Middle frontal gyrus (tissue), 1 donor: ENCODE measurements at regions not wholly inside any gene's neighbourhood (a gene's known extent, or its start where the extent isn't known, plus 50 kb on each side); places are given as distances from the start of the nearest gene placed in this dataset.

ENCODE experiments used
- DNase-seq: peaks from one replicate; pipeline ENCODE4 v3.0.0-alpha.2; 2015; ENCODE audit warnings: low spot score; ENCODE audit errors: extremely low spot score

DNA sequence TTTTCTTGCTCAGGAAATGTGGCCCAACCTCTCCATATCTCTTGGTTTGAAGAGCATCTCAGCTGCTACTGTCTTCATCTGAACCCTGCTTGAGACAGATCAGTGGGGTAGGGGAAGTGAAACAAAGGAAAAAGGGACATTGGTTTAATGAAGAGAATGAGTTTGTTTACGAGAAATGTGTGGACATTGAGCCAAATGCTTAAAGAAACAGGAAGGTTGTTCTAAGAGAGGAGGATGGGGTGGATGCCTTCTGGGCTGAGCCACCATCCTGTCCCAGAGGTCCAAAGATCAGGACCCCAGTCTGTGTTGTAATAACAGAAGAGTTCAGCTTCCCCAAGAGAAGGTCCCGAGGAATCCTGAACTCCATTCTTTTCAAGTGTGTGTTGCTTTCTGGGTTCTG lies 369.7 kb downstream of the INSC start:
- DNase-seq: no peak

DNA sequence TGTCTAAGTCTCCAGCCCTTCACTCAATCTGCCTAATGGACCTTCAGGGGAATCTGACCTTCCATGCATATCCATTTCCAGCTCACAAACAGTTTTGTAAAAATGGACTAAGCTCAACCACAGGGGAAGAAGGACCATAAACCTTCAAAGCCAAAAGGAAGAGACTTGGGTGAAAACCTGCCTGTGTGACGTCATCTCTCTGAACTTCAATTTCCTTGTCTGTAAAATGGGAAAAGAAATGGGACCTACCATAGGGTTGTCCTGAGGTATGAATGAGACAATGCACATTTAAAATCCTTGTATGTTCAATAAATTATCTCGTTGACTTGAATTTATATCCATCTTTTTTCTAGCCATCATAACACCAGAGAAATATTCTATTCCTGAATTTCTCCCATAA lies 370.7 kb downstream of the INSC start:
- no peak for DNase-seq

DNA sequence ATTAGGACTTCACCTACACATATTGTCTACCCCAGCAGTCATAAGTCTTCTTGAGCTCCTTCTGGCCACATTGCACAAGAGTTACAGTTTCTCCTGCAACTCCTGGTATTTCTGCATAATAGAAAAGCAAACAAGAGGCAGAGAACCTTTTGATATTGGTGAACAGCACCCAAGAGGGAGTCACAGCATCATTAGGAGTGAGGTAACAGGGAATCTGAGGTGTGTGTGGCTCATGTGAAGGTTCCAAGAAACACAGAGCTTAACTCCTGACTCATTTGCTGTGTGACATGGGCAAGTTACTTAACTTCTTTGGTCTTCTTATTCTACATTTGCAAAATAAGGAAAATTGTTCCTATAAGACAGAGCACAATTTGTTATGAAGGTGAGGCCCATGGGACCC lies 374.6 kb downstream of the INSC start:
- no peak for DNase-seq

DNA sequence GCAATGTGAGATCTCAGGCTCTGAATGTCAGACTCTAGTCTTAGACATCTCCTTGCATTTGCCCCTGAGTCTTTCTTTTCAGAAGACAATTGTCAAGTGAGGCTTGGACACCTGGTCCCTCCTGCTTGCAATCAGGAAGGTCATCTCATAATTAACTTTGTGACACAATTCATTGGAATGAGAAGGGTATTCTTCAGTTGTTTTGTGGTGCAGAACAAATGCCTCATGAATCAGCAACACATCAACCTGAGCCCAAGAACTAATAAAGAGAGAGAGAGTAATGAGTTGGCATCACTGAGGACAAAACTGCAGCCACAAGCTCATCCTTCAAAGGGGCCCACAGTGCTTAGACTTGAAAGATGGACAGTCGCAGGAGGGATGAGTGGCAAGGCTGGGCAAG lies 375.8 kb downstream of the INSC start:
- no peak for DNase-seq

DNA sequence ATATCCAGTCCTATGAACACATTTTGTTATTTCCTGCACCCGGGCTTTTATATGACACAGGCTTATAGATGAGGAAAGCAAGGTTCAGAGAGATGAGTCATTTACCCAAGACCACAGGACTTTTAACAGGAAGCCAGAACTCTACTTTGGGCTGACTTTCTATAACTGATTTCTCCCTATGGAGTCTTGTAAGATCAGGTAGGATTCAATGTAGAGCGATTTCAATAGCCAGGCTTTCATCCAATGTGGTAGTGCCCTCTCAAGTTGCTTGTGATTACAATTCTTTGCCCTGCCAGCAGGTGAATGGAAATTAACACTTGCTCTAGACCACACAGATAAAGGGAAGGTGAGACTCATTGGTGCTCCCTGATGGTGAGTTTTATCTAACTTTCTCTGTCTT lies 378.3 kb downstream of the INSC start:
- no peak for DNase-seq

DNA sequence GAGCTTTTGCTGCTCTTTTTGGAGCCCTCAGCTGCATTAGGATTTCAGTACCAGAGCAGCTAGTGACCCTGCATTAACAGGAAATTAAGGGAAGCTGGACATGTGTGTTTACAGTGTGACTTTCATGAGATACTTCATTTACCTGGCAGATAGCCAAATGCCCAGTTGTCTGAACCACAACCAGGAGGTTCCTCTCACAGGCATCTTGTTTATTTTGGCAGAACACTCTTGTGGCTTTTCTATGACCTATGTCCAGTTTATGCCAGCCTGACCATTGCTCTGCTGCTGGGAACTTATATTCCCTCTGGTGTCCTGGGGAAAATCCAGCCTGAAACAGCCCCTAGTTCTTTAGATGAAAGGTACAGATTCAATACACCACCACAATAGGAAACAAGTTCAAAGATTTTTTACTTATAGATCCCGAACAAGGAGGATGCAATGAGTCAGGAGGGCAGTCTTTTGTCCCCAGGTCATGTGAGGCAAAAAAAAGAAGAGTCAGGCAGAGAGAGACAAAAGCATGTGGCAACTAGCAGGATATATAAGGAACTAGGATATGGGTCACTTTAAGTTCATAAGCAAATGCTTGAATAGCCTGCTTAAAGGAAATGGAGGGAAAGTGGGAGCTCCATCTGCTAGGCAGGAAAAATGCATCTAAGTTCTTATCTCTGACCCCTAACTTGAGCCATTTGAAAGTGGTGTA lies 379.3 kb downstream of the INSC start:
- DNase-seq: no peak

DNA sequence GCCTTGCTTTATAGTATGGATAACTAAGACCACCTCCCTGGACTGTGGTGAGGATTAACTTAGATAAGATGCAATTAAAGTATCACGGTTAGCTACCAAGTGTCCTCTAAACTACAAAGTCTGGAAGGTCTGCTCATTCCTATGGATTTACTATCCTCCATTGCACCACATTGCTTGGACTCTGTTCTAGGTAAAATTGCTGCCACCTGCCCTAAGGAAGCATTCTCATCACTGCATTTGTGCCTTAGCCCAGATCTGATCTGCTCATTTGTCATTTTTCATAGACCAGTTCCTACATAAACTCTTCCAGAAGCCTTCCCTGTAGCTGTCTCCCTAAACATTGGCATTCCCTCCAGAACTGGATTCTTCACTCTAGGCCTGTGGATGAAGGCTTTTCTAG lies 380.0 kb downstream of the INSC start:
- DNase-seq: no peak

DNA sequence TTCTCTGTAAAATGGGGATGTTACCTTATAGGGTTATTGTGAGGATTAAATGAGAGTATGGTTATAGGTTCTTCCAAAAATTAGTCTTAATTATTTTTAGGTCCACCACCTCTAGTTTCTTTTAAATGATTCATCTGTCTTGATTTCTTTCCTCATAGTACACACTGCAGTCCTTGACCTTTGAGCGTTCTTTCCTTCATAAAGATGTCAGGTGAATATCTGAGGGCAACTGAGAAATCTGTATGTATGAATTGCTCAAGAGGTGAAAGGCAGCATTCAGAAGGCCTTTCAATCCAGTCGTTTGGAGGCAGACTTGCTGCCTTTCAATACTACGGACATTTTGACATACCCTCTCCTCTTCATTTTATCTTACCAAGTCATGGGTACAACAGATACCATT lies 380.7 kb downstream of the INSC start:
- DNase-seq: no peak

DNA sequence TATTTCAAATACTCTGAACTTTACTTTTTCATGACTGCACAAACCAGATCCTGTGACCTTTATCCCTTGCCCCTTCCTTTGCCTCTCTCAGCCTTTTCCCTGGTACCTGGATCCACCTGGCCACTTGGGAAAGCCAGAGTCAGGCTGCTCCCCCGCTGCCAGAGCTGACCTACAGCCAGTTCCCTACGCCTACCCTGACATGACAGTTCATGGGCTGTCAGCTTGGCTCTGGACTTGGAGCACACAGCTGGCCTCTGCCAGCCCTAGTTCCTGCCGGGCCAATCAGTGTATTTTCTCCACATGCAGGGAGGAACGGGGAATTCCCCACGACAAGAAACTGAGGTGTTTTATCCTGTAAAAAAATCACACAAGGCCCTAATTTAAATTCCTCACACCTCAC lies 382.6 kb downstream of the INSC start:
- DNase-seq: no peak

DNA sequence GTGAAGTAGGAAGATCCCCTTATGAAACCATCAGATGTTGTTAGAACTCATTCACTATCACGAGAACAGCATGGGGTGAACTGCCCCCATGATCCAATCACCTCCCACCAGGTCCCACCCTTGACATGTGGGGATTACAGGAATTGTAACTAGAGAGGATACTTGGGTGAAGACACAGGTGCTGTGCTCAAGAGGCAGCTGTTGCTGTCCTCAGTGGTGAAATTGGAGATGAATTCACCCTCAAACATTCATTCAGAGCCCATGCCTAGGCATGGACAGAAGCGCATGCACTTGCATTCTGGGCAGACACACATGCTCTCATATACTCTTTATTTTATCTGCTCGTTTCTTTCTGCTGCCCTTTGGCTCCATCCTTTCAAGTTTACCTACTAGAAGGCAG lies 385.0 kb downstream of the INSC start:
- no peak for DNase-seq

DNA sequence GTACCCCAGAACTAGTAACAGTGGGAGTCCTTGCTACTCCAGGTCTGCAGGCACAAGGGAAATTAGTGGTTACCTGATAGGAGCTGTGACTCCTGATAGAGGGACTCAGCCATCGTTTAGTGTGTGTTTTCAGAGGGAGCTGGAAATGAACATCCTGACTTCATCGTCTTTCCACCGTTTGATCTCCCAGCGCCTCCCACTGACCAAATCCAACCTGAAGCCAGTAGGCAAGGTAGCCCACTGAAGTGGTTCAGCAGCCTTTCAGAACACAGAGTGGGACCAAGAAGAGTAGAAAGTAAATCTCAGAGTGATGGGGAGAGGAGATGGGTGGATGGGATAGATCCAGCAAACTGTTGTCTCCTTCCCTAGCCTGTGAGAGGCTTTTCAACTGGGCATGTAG lies 385.9 kb downstream of the INSC start:
- DNase-seq: no peak

DNA sequence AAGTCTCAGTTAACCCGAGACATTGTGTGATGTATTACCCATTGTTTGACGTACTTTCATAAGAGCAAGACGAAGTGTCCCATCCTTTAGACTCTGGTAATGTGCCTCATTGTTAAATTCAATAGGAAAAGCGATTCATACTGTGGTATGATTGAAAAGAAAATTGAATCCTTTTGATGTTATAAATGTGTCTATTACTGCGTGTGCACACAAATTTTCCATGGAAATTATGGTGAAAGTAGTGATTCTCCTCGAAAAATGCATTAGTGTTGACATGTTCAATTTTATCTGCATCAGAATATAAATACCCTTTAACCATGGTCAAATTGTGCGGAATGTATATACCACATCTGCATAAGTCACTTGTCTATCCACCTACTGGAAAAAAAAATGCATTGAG lies 386.8 kb downstream of the INSC start:
- no peak for DNase-seq

DNA sequence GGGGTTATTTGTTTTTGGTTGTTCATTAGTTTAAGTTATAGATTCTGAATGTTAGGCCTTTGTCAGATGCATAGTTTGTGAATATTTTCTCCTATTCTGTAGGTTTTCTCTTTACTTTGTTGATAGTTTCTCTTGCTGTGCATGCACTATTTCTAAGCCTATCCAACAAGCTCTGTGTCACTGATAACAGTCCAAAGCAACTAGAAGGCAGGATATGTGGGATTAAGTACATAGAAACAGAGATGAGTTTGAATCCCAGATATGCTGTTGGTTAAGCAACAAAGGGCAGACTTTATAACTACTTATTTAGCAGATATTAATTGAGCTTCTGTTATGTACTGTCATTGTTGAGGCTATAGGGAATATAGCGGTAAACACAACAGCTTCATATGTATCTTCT lies 390.4 kb downstream of the INSC start:
- no peak for DNase-seq

DNA sequence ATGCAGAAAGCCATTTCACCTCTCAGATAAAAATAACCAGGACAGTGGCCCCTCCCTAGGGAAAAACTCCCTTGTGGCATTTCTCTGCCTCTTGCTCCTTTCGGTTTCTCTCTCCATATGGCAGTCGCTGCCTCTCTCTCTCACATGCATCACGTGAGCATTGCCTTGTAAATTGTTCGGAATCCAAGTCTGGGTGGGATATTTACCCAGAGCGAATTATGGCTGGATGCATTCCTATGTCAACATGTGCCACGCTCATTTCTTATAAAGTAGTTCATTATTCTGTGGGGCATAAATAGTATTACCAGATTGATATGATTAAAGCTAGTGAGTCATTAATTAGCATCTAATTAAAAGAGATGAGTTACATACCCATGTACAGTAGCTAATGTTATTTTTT lies 392.9 kb downstream of the INSC start:
- DNase-seq: no peak

DNA sequence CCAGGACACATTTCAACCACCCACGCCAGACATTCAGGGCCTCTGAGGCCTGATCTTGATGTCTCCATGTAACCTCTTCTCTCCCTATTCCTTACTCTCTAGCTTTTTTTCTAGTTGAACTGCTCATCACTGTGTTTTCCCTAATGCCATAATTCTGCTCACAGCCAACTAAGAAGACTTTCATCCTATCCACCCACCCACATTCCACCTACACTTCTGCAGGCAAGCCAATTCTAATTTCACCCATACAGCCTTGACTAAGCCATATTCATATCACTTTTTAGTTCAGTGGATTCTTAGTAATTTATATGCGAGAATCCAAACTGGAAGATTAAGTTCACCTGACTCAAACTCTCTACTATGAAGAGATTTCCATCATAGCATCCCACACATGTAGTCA lies 394.4 kb downstream of the INSC start:
- no peak for DNase-seq

DNA sequence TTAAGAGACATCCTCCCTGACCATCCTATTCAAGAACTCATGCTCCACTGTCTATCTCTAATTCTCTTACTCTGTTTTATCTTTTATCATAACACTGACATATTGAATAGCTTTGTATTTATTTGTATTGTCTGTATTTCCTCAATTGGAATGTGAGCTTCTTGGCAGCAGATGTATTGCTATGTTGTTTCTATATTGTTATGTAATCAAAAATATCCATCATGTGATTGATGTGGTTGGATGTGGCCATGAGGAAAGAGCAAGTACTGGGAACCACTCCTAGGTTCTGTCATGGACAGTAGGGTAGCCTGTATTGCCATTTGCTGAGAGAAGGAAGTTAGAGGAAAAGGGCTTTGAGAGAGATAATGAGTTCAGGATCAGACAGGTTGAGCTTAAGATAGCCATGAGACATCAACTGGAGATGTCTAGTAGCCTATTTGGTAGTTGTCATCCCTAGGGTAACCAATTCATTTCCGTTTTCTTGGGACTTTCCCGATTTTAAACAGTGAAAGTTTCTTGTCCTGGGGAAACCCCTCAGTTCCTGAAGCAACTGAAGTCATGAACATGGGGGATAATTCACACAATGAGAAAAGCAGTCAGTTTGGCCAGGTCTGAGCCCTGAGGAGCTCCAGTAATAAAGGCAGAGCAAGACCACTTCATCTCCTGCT lies 404.5 kb downstream of the INSC start:
- DNase-seq: no peak

DNA sequence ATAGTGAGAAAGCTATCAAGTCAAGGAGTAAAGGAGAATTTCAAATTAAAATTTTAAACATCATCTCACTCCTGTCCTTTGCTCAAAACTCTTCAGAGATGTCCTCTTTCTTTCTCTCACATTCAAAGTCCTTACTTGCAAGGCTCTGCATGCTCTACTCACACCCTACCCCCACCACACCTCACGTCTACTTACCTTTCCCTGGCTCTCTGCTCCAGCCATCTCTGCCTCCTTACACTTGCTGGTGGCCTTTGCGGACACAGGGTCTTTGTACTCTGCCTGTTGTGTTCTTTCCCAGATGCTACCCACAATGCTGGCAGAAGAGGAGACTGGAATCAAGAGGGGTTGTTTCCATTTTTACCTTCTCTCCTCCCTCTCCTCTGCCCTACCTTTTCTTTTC lies 405.2 kb downstream of the INSC start:
- DNase-seq: no peak

DNA sequence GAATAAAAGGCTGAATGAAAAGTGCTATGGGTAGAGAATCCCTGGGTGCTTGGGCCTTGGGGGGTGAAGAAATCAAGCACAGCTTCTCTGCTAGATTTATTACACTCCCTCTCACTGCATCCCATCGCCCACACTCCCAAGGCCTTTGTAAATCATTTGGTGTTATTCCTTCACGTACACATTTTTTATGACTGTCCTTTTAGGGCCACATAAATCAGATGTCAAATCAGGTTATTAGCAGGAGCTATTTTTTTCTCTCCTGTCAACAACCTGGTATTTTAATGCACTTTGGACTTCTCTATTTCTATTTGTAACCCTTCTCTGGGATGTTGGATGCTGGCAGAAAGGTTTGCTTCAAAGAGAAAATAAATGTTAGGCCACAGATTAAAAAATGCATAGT lies 408.8 kb downstream of the INSC start:
- DNase-seq: no peak

DNA sequence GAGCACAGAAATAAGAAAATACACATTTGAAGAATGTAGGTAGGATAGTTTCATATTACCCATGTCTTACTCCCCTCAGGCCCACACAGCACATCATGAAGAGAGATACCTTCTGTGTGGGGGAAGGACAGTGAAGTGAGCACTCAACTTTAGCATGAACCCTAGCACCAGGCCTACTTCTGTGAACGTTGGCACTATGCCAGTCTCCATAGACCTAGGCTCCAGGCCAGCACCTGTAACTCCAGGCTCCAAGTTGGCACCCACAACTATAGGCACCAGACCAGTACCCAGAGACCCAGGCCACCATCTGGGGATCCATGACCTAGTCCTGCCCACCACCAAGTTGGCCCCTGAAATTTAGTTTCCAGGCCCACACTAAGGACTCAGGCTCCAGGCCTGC lies 410.9 kb downstream of the INSC start:
- DNase-seq: no peak

DNA sequence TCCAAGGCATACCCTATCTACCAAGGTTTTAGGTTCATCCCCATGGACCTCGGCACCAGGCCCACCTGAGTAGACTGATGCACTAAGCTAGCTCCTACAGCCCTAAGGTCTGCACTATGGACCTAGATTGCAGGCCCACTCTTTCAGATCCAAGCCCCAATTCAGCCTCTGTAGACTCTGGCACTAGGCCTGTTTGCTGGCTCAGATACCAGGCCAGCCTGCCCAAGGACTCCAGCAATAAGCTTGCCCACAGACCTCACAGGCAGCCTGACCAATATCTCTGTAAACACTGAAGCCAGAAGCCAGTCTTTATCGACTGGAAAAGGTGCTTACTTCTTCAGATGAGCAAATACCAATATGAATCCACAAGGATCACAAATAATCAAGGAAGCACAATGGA lies 411.3 kb downstream of the INSC start:
- DNase-seq: no peak

DNA sequence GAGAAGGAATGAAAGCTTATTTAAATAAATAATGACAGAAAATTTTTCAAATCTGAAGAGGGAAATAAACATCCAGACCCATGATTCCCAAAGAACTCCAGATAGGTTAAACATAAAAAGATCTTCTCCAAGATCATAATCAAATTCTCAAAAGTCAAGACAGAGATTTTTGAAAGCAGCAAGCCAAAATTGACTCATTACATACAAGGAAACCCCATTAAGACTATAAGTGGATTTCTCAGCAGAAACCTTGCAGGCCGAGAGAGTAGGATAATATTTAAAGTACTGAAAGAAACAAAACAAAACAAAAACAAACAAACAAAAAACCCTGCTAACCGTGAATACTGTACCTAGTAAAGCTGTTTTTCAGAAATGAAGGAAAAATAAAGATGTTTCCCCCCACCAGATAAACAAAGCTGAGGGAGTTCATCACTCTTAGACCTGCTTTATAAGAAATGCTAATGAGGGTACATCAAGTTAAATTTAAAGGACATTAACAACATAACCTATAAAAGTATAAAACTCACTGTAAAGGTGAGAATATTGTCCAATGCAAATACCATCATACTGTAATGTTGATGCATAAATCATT lies 412.2 kb downstream of the INSC start:
- DNase-seq: no peak

DNA sequence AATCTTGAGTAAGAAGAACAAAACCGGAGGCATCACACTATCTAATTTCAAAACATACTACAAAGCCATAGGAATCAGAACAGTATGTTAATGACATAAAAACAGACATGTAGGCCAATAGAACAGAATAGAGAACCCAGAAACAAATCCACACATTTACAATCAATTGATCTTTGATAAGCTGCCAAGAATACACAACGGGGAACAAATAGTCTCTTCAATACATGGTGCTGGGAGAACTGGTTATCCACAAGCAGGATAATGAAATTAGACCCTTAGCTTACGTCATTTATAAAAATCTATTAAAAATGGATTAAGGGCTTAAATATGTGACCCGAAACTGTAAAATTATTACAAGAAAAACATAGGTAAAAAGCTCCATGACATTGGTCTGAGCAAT lies 417.7 kb downstream of the INSC start:
- DNase-seq: no peak

DNA sequence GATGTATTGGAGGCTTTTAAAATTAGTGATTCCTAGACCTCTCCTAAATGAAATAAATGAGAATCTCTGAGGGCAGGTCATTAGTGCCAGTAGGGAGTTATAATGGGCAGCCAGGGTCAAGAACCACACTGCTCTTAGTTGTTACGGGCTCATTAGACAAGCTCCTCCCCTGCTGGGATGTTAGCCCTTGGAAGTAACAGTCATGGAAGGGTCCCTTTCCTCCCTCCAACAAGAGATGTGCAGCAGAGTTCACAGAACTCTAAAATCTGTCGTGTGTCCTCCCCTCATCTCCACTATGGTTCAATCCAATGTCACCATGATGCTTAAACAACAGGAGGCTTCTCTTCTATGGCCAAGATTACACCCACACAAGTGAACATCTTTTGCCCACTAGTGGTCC lies 419.5 kb downstream of the INSC start:
- DNase-seq: no peak
